ENCODE measurements at regions not wholly inside any gene's neighbourhood (a gene's known extent, or its start where the extent isn't known, plus 50 kb on each side); places are given as distances from the start of the nearest gene placed in this dataset.

DNA sequence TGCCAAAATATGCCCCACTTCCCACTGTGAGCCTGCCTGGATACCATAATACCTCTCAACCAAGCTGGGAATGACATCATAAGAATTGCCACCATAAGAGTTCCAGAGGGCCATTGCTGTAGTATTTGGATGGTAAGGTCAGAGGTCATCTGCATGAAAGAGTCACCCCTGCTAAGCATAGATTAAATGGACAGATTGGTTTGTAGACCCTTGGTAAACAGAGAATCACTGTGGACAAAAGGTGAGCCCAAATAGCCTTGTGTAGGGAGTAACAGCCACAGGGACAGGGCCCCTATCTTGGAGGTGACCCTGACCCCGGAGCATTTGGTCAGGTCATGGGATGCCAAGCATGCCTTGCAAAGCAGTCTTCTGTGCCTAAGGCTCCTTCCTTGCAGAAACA lies 129.7 kb downstream of the GPAM start:
- DNase-seq (ENCODE audit: low read depth): no peak

GRCh38 chr10:112054516-112054915 lies 129.0 kb downstream of the GPAM start:
- DNase-seq (ENCODE audit: low read depth): no peak

DNA sequence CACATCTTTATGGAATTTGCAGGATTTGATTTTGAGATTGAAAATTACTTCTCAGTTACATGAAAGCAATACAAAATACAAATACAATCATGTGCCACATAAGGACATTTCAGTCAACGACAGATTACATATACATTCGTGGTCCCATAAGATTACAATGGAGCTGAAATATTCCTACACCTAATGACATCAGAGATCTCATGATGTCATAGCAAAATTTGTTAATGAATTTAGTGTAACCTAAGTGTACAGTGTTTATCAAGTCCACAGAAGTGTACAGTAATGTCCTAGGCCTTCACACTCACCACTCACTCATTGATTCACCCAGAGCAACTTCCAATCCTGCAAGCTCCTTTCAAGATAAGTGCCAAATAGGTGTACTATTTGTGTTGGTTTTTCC lies 126.5 kb downstream of the GPAM start:
- DNase-seq (ENCODE audit: low read depth): no peak

DNA sequence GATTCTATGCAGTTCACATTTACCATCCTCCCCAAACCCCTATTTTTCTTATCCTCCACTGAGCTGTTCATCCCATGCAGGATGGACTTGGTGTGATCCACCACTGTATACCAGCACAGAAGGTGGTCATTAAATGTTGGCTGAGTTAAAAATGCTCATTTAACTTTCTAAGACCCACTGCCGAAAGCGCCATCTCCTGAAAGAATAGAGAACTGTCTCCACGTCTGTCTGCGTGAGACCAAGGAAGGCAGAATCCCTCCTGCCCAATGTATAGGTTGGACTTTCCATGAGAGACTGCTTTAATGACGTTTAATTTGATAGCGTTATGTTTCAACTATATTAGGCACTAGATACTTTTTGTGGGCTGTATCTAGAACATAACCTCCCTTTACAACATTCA lies 124.3 kb downstream of the GPAM start:
- DNase-seq (ENCODE audit: low read depth): no peak

DNA sequence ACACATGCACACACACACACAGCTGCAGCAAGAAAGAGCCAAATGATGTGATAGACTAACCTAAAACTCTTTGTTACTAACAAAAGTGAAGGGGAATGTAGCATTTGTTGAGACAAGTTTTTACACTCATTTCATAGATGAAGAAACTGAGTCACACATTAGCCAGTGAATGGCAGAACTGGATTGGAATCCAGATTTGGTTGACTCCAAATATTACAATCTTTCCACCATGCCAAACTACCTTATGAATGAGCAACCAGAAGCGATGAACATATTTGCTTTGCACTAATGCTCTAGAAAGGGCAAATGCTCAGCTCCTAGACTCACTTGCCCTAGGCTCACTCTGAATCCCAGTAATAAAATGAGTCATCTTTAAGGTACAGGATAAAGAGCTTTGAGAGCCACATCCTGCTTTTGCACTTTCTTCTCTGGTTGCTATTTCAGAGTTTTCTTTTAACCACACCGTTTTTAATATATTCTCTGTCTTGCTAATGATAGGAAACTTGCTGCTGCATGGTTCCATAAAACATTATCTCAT lies 111.9 kb downstream of the GPAM start:
- no peak for DNase-seq (ENCODE audit: low read depth)

GRCh38 chr10:112078003-112078402 lies 105.6 kb downstream of the GPAM start:
- no peak for DNase-seq (ENCODE audit: low read depth)

GRCh38 chr10:112080231-112080630 lies 103.3 kb downstream of the GPAM start:
- no peak for DNase-seq (ENCODE audit: low read depth)

DNA sequence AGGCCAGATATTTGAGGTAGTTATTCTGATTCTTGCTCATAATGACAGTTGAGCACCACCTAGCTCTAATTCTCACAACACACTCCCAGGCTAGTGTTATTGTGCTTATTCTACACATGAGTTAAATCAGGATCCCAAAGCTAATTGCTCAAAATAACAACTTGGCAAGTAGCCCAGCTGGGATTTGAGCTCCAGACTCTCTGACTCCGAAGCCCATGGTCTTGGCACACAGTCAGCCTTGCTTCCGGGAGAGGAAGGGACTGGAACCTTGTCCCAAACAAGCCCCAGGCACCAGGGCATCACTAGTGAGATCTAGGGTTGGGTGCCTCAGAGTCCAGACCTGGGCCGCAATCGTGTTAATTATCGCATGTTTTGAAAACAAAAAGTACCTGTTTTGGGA lies 101.4 kb downstream of the GPAM start:
- DNase-seq (ENCODE audit: low read depth): no peak

GRCh38 chr10:112083472-112083871 lies 100.1 kb downstream of the GPAM start:
- no peak for DNase-seq (ENCODE audit: low read depth)

- DNase-seq (ENCODE audit: low read depth): no peak
These were observed 95.6 kb downstream of the GPAM start for GRCh38 chr10:112087953-112088456.

- no peak for DNase-seq (ENCODE audit: low read depth)
These were observed 91.9 kb downstream of the GPAM start for GRCh38 chr10:112091703-112092102.

GRCh38 chr10:112092519-112092918 lies 91.0 kb downstream of the GPAM start:
- DNase-seq (ENCODE audit: low read depth): no peak

- DNase-seq (ENCODE audit: low read depth): no peak
These were observed 88.6 kb downstream of the GPAM start for GRCh38 chr10:112094984-112095383.

GRCh38 chr10:112095731-112096130 lies 87.8 kb downstream of the GPAM start:
- no peak for DNase-seq (ENCODE audit: low read depth)

- DNase-seq (ENCODE audit: low read depth): no peak
These were observed 84.9 kb downstream of the GPAM start for GRCh38 chr10:112098682-112099081.
